ENCODE measurements at regions not wholly inside any gene's neighbourhood (a gene's known extent, or its start where the extent isn't known, plus 50 kb on each side); places are given as distances from the start of the nearest gene placed in this dataset.

- TF ChIP-seq CTCF (IDR thresholded peaks at IDR 0.05) (no peak), POLR2A (IDR thresholded peaks at IDR 0.05) (no peak)
Observed at GRCh38 chr2:147679191-147679954, 165.5 kb upstream of the ACVR2A start.
